Small intestine (tissue), 7 donors: ENCODE measurements at regions not wholly inside any gene's neighbourhood (a gene's known extent, or its start where the extent isn't known, plus 50 kb on each side); places are given as distances from the start of the nearest gene placed in this dataset.

Experiments used
- DNase-seq, 2 donors: peaks; one replicate each; pipeline versions ENCODE4 v3.0.0 to v3.0.0-alpha.2; 2013
- FAIRE-seq: peaks from 2 replicates; lab custom pipeline; 2012; peaks lifted over from hg19 to GRCh38; lab: Jason Lieb, UNC
- H3K27ac ChIP-seq, 3 donors: one replicate each; pipeline ENCODE4 v1.5.1; 2013; ENCODE audit warnings: low read length in 2 of 3, mild to moderate bottlenecking in 2 of 3, control low read depth in 1 of 3, inconsistent platforms in 1 of 3, low read depth in 1 of 3, moderate library complexity in 1 of 3
- H3K27me3 ChIP-seq, 3 donors: one replicate each; pipeline ENCODE4 v1.6.1; 2013; ENCODE audit warnings: low read length in 3 of 3, inconsistent platforms in 1 of 3; ENCODE audit not compliant: control insufficient read depth in 3 of 3, insufficient read depth in 3 of 3
- H3K36me3 ChIP-seq, 3 donors: one replicate each; pipeline ENCODE4 v1.6.1; 2013; ENCODE audit warnings: low read length in 3 of 3, inconsistent platforms in 1 of 3, low read depth in 1 of 3, mild to moderate bottlenecking in 1 of 3, moderate library complexity in 1 of 3; ENCODE audit not compliant: control insufficient read depth in 3 of 3, insufficient read depth in 2 of 3
- H3K4me1 ChIP-seq, 3 donors: one replicate each; pipeline ENCODE4 v1.6.1; 2013; ENCODE audit warnings: low read length in 2 of 3, inconsistent platforms in 1 of 3, low read depth in 1 of 3, mild to moderate bottlenecking in 1 of 3, moderate library complexity in 1 of 3; ENCODE audit not compliant: control insufficient read depth in 3 of 3, insufficient read depth in 2 of 3
- H3K4me3 ChIP-seq, 3 donors: one replicate each; pipeline ENCODE4 v1.5.1; 2013; ENCODE audit warnings: low read length in 3 of 3, control low read depth in 1 of 3, inconsistent platforms in 1 of 3, low read depth in 1 of 3, mild to moderate bottlenecking in 1 of 3, moderate library complexity in 1 of 3
- H3K9me3 ChIP-seq, 2 donors: one replicate each; pipeline ENCODE4 v1.6.1; 2013; ENCODE audit warnings: low read depth in 1 of 2, low read length in 1 of 2; ENCODE audit not compliant: control insufficient read depth in 2 of 2, insufficient read depth in 1 of 2
- WGBS, 3 donors: extraction: QIAGEN DNeasy Blood & Tissue Kit; methylation state at CpG; one replicate each; pipeline ENCODE4 v1.1.7; 2013; 5-methylcytosine and 5-hydroxymethylcytosine counted together
- donor health status: healthy with polysubstance abuse.
- donor health status: control.
- donor health status: control.
- donor health status: Bipolar disorder and iron deficiency.
- donor health status: healthy.

DNA sequence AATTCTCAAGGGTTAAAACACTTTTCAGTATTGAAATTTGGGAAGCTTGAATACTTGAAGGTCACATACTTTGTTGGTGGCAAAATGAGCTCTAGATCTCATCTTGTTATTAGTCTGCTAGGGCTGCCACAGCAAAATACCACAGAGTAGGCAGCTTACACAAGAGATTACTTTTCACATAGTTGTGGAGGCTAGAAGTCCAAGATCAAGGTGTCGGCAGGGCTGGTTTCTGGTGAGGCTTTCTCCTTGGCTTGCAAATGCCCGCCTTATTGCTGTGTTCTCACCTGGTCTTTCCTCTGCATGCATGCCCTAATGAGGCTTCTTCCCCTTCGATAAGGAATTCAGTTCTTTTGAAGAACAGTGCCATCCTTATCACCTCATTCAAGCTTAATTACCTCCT is 270.8 kb upstream of the ANKRD55 start:
- Histone ChIP-seq H3K4me3 (no peak overlapping the region), H3K36me3 (no peaks in the 10 kb centered on the region), H3K27ac (no peak overlapping the region), H3K9me3 (peaks cover 0 to 5% of the 10 kb centered on the region in 2 donors), H3K4me1 (peaks cover 2 to 31% (median 8%) of the 10 kb centered on the region in 3 donors), H3K27me3 (no peaks in the 10 kb centered on the region)
- WGBS, 3 donors = 84 to 96% (median 92%) methylated on average over 3 of the region's 3 CpGs
- DNase-seq = no peak
- no peak for FAIRE-seq

DNA sequence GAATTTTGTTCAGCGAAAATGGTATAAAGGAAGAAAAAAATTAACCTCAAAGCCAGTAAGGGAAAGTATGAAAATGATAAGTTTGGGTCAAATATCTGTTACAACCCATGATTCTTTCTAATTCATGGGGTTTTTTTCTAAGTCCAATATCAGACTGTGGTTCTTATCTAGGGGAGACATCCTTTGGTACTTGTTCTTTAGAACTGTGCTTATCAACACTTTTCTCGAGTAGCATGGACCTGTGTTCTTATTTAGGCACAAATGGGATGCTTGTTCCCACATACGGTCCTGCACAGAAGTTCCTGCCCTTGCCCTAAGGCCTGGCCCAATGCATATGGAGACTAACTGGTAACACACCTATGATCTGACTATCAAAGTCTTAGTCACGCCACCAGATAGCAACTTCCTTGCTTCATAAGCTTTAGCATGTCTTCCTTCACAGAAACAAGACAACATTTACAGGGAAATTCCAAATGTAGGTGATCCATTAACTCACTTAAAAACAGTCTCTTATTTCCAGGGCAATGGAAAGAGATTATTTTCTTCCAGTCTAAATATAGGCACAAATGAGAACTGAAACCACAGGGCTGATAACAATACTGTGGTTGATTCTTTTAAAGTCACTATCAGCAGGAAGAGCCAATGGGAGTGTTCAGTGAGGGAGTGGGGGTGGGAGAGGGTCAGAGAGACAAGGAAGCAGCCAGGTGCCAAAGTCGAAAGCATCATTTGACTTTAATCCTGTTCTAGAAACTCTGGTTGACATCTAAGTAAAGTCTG is 268.8 kb upstream of the ANKRD55 start:
- Histone ChIP-seq H3K27ac (peak overlapping the region; percentile 22 to 73 (median 38)), H3K9me3 (peaks cover 0 to 5% of the 10 kb centered on the region in 2 donors), H3K4me1 (peaks cover 2 to 26% (median 8%) of the 10 kb centered on the region in 3 donors), H3K4me3 (no peak overlapping the region), H3K36me3 (no peaks in the 10 kb centered on the region), H3K27me3 (no peaks in the 10 kb centered on the region)
- DNase-seq (peak; percentile 49 to 74), FAIRE-seq (no peak)
- 44 to 59% (median 47%) methylated on average over 5 of the region's 5 CpGs for WGBS, 3 donors

DNA sequence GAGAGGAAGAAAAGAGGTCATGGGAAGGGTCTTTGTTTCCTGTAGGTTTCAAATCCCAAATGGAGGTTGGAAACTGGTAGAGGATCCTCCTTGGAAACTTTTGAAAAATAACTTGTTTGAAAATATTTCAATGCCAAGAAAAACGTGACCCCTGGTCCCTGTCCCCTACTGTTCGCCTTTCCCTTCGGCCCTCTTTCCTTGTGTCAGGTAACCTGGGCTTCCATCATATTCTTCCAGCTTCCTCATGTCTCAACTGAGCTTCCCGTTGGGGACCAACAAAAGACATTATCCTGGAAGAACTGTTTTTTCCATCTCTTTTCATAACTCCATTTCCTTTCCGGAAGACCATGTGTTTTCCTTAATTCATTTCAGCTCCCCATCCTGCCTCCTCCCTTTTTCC is 266.8 kb upstream of the ANKRD55 start:
- peaks cover 0 to 11% (median 4%) of the 10 kb centered on the region in 3 donors for H3K4me1 ChIP-seq
- H3K4me3 ChIP-seq = no peak overlapping the region
- WGBS, 3 donors = 83 to 93% (median 87%) methylated on average over 5 of the region's 5 CpGs
- H3K9me3 ChIP-seq = peaks cover 0 to 5% of the 10 kb centered on the region in 2 donors
- DNase-seq = no peak
- H3K27ac ChIP-seq = no peak overlapping the region
- no peak for FAIRE-seq
- H3K27me3 ChIP-seq = no peaks in the 10 kb centered on the region
- no peaks in the 10 kb centered on the region for H3K36me3 ChIP-seq

DNA sequence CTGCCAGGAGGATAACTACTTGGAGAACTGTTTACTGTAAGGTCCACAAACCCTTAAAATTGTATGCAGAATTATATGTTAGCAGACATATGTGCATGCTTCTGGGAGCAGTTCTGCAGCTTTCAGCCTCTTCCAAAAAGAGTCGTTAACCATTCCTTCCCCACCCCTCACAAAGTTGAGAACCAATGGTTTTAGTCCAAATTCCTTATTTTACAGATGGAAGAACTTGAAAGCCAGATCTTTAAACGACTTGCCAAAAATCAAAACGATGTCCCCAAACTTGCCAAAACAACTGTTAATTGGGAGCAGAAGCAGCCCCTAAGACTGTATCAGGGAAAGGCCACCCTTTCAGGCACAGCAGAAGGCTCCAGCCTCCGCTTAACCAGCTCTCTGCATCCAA is 266.4 kb upstream of the ANKRD55 start:
- no peak for FAIRE-seq
- H3K4me1 ChIP-seq = peaks cover 0 to 15% (median 4%) of the 10 kb centered on the region in 3 donors
- H3K9me3 ChIP-seq = peaks cover 0 to 5% of the 10 kb centered on the region in 2 donors
- 73 to 88% (median 78%) methylated on average over 4 of the region's 4 CpGs for WGBS, 3 donors
- H3K27me3 ChIP-seq = no peaks in the 10 kb centered on the region
- DNase-seq = no peak
- no peak overlapping the region for H3K27ac ChIP-seq
- H3K4me3 ChIP-seq = no peak overlapping the region
- no peaks in the 10 kb centered on the region for H3K36me3 ChIP-seq

DNA sequence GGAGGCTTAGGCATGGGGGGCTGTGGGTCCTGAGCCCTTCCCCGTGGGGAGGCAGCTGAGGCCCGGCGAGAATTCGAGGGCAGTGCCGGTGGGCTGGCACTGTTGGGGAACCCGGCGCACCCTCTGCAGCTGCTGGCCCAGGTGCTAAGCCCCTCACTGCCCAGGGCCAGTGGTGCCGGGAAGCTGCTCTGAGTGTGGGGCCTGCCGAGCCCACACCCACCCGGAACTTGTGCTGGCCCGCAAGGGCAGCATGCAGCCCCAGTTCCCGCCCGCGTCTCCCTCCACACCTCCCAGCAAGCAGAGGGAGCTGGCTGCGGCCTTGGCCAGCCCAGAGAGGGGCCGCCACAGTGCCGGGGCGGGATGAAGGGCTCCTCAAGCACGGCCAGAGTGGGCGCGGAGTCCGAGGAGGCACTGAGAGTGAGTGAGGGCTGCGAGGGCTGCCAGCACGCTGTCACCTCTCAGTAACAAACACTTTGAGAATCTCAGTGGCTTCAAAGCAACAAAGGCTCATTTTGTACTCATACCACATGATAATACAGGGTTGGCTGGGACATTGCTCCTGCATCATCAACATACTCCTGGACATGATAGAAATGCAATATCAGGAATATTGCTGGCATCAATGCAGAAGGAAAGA is 265.7 kb upstream of the ANKRD55 start:
- no peak for FAIRE-seq

DNA sequence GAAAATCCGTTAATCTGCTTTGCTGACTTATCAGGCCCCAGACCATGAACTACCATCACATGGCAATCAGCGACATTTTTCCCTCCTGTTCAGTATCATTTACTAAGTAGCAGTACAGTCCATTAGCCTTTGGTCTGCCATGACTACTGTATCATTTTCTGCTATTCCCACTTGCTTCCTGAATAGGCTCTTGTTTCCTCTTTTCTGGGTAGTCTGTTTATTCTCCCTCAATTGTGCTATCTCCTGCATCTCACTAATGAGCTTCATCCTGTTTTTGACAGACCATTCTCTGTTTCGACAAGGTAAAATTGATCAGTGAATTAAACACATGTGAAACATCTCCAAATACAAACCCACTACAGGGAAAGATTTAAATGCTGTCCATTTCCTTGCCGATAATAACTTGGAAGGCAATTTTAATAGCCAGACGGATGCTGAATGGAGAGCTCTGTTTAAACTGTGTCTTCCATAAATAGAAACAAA is 263.5 kb upstream of the ANKRD55 start:
- H3K4me1 ChIP-seq = peaks cover 0 to 6% (median 0%) of the 10 kb centered on the region in 3 donors
- no peak overlapping the region for H3K27ac ChIP-seq
- H3K9me3 ChIP-seq = no peaks in the 10 kb centered on the region
- no peak overlapping the region for H3K4me3 ChIP-seq
- no peaks in the 10 kb centered on the region for H3K36me3 ChIP-seq
- 65 to 88% (median 76%) methylated on average over 5 of the region's 5 CpGs for WGBS, 3 donors
- FAIRE-seq (no peak), DNase-seq (no peak)
- no peaks in the 10 kb centered on the region for H3K27me3 ChIP-seq

More for the DNA sequence above, 265.7 kb upstream of the ANKRD55 start:
- peaks cover 0 to 2% of the 10 kb centered on the region in 2 donors for H3K9me3 ChIP-seq
- 92 to 95% (median 95%) methylated on average over 22 to 24 of the region's 24 CpGs for WGBS, 3 donors
- H3K27ac ChIP-seq = no peak overlapping the region
- H3K4me3 ChIP-seq = no peak overlapping the region
- DNase-seq = no peak
- H3K36me3 ChIP-seq = no peaks in the 10 kb centered on the region
- H3K27me3 ChIP-seq = no peaks in the 10 kb centered on the region
- H3K4me1 ChIP-seq = peaks cover 0 to 15% (median 4%) of the 10 kb centered on the region in 3 donors

DNA sequence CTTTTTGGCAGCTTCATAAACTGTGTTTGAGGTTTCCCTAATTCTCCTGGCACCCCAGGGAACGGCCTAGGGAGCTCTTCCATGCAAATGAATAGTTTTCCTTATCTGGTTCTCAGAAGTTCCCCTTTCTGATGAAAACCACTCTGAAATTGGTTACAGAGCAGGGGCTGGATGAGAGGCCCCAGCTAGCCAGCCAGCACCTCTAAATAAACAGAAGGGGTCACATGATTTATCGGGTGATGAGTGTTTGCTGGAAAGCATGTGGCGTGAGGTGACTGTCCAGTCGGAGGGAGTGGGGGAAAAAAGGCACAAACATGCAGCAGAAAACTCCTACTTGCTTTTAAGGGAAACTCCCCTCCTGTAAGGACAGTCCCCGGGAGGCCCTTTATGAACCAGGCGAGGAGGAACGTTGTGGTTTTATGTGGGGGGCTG is 261.2 kb upstream of the ANKRD55 start:
- Histone ChIP-seq H3K4me3 (no peak overlapping the region), H3K27me3 (no peaks in the 10 kb centered on the region), H3K4me1 (peaks cover 0 to 15% (median 0%) of the 10 kb centered on the region in 3 donors), H3K27ac (no peak overlapping the region), H3K36me3 (no peaks in the 10 kb centered on the region), H3K9me3 (no peaks in the 10 kb centered on the region)
- no peak for DNase-seq
- WGBS, 3 donors = 58 to 86% (median 73%) methylated on average over 7 of the region's 7 CpGs
- no peak for FAIRE-seq

DNA sequence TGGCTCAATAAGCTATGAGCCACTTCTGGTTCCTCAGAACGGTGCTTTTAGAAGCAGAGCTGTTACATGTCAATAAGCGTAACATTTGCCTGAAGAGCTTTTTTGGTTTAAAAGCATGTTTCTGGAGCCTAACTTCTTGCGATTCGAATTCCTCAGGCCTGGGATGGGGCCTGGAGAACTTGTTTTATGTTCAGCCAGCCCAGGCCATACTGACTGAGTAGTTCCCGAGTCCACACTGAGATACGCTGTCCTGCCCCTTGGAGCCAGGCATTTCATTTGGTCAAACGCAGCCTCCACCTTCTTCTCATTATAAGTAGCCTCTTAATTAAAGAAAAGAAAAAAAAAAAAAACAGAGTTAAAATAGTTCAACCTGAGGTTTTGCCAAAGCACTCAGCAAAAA is 260.6 kb upstream of the ANKRD55 start:
- peaks cover 0 to 15% (median 0%) of the 10 kb centered on the region in 3 donors for H3K4me1 ChIP-seq
- peaks cover 0 to 2% of the 10 kb centered on the region in 2 donors for H3K9me3 ChIP-seq
- no peak overlapping the region for H3K27ac ChIP-seq
- no peaks in the 10 kb centered on the region for H3K27me3 ChIP-seq
- DNase-seq (no peak), FAIRE-seq (no peak)
- H3K36me3 ChIP-seq = no peaks in the 10 kb centered on the region
- 88 to 91% (median 90%) methylated on average over 7 of the region's 7 CpGs for WGBS, 3 donors
- H3K4me3 ChIP-seq = no peak overlapping the region
